GM23338 (cell line): ENCODE measurements at regions not wholly inside any gene's neighbourhood (a gene's known extent, or its start where the extent isn't known, plus 50 kb on each side); places are given as distances from the start of the nearest gene placed in this dataset.

Experiments
- EZH2 ChIP-seq: fragments of 200-600 bp; sonication (generic); IDR thresholded peaks from one replicate; pipeline ENCODE4 v1.8.0; 2017; ENCODE audit warnings: antibody characterized with exemption, mild to moderate bottlenecking, low read depth; ENCODE audit not compliant: unreplicated experiment
- EZH2phosphoT487 ChIP-seq: fragments of 200-600 bp; sonication (generic); IDR thresholded peaks from one replicate; pipeline ENCODE4 v1.8.1; 2018; ENCODE audit warnings: antibody characterized with exemption; ENCODE audit not compliant: unreplicated experiment
- JUNB ChIP-seq: IDR thresholded peaks from one replicate; pipeline ENCODE4 v1.6.1; 2016; ENCODE audit warnings: antibody characterized with exemption; ENCODE audit not compliant: unreplicated experiment
- POLR2AphosphoS5 ChIP-seq: IDR thresholded peaks from 2 replicates; pipeline ENCODE4 v1.6.1; 2016; ENCODE audit warnings: antibody characterized with exemption, low read depth
- STAT1 ChIP-seq: IDR thresholded peaks from one replicate; pipeline ENCODE4 v1.6.1; 2016; ENCODE audit warnings: antibody characterized with exemption; ENCODE audit not compliant: unreplicated experiment
- TF ChIP-seq, protein P1 (sequence below): IDR thresholded peaks from one replicate; pipeline ENCODE4 v1.6.1; 2018; ENCODE audit warnings: antibody characterized with exemption; ENCODE audit not compliant: unreplicated experiment
- TF ChIP-seq, protein P2 (sequence below), 2 experiments: fragments of 200-600 bp in 1 of 2; sonication (generic) in 1 of 2; conservative IDR thresholded peaks; 2 replicates each; pipeline versions ENCODE4 v1.5.1 to v1.6.1; 2016 to 2017; ENCODE audit warnings: antibody characterized with exemption in 2 of 2, low read depth in 2 of 2, mild to moderate bottlenecking in 2 of 2, moderate library complexity in 1 of 2
- TF ChIP-seq, protein P3 (sequence below): fragments of 250-450 bp; sonication (Bioruptor Pico); IDR thresholded peaks from 2 replicates; pipeline ENCODE4 v1.5.0; 2020; ENCODE audit warnings: mild to moderate bottlenecking, moderate library complexity

DNA sequence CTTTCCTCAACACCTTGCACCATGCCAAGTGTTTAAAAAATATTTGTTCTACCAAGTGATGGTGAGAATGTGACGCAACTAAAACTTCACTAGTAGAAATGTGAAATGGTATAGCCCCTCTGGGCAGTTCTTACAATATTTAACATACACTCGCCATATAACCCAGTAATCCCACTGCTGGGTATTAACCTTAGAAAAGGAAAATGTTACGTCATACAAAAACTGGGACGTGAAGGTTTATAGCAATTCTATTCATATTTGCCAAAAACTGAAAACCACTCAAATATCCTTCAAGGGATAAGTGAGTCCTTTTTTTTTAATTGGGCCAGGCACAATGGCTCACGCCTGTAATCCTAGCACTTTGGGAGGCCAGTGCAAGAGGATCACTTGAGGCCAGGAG lies 279.3 kb downstream of the SKIDA1 start:
- no peak for TF ChIP-seq EZH2
- TF ChIP-seq, protein P1, sequence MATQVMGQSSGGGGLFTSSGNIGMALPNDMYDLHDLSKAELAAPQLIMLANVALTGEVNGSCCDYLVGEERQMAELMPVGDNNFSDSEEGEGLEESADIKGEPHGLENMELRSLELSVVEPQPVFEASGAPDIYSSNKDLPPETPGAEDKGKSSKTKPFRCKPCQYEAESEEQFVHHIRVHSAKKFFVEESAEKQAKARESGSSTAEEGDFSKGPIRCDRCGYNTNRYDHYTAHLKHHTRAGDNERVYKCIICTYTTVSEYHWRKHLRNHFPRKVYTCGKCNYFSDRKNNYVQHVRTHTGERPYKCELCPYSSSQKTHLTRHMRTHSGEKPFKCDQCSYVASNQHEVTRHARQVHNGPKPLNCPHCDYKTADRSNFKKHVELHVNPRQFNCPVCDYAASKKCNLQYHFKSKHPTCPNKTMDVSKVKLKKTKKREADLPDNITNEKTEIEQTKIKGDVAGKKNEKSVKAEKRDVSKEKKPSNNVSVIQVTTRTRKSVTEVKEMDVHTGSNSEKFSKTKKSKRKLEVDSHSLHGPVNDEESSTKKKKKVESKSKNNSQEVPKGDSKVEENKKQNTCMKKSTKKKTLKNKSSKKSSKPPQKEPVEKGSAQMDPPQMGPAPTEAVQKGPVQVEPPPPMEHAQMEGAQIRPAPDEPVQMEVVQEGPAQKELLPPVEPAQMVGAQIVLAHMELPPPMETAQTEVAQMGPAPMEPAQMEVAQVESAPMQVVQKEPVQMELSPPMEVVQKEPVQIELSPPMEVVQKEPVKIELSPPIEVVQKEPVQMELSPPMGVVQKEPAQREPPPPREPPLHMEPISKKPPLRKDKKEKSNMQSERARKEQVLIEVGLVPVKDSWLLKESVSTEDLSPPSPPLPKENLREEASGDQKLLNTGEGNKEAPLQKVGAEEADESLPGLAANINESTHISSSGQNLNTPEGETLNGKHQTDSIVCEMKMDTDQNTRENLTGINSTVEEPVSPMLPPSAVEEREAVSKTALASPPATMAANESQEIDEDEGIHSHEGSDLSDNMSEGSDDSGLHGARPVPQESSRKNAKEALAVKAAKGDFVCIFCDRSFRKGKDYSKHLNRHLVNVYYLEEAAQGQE = no peak
- TF ChIP-seq, protein P2, sequence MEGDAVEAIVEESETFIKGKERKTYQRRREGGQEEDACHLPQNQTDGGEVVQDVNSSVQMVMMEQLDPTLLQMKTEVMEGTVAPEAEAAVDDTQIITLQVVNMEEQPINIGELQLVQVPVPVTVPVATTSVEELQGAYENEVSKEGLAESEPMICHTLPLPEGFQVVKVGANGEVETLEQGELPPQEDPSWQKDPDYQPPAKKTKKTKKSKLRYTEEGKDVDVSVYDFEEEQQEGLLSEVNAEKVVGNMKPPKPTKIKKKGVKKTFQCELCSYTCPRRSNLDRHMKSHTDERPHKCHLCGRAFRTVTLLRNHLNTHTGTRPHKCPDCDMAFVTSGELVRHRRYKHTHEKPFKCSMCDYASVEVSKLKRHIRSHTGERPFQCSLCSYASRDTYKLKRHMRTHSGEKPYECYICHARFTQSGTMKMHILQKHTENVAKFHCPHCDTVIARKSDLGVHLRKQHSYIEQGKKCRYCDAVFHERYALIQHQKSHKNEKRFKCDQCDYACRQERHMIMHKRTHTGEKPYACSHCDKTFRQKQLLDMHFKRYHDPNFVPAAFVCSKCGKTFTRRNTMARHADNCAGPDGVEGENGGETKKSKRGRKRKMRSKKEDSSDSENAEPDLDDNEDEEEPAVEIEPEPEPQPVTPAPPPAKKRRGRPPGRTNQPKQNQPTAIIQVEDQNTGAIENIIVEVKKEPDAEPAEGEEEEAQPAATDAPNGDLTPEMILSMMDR (conservative IDR thresholded peaks at IDR 0.05; ENCODE audit: low read depth in 2 of 2) = no peak
- no peak for TF ChIP-seq EZH2phosphoT487
- no peak for TF ChIP-seq POLR2AphosphoS5
- TF ChIP-seq, protein P3, sequence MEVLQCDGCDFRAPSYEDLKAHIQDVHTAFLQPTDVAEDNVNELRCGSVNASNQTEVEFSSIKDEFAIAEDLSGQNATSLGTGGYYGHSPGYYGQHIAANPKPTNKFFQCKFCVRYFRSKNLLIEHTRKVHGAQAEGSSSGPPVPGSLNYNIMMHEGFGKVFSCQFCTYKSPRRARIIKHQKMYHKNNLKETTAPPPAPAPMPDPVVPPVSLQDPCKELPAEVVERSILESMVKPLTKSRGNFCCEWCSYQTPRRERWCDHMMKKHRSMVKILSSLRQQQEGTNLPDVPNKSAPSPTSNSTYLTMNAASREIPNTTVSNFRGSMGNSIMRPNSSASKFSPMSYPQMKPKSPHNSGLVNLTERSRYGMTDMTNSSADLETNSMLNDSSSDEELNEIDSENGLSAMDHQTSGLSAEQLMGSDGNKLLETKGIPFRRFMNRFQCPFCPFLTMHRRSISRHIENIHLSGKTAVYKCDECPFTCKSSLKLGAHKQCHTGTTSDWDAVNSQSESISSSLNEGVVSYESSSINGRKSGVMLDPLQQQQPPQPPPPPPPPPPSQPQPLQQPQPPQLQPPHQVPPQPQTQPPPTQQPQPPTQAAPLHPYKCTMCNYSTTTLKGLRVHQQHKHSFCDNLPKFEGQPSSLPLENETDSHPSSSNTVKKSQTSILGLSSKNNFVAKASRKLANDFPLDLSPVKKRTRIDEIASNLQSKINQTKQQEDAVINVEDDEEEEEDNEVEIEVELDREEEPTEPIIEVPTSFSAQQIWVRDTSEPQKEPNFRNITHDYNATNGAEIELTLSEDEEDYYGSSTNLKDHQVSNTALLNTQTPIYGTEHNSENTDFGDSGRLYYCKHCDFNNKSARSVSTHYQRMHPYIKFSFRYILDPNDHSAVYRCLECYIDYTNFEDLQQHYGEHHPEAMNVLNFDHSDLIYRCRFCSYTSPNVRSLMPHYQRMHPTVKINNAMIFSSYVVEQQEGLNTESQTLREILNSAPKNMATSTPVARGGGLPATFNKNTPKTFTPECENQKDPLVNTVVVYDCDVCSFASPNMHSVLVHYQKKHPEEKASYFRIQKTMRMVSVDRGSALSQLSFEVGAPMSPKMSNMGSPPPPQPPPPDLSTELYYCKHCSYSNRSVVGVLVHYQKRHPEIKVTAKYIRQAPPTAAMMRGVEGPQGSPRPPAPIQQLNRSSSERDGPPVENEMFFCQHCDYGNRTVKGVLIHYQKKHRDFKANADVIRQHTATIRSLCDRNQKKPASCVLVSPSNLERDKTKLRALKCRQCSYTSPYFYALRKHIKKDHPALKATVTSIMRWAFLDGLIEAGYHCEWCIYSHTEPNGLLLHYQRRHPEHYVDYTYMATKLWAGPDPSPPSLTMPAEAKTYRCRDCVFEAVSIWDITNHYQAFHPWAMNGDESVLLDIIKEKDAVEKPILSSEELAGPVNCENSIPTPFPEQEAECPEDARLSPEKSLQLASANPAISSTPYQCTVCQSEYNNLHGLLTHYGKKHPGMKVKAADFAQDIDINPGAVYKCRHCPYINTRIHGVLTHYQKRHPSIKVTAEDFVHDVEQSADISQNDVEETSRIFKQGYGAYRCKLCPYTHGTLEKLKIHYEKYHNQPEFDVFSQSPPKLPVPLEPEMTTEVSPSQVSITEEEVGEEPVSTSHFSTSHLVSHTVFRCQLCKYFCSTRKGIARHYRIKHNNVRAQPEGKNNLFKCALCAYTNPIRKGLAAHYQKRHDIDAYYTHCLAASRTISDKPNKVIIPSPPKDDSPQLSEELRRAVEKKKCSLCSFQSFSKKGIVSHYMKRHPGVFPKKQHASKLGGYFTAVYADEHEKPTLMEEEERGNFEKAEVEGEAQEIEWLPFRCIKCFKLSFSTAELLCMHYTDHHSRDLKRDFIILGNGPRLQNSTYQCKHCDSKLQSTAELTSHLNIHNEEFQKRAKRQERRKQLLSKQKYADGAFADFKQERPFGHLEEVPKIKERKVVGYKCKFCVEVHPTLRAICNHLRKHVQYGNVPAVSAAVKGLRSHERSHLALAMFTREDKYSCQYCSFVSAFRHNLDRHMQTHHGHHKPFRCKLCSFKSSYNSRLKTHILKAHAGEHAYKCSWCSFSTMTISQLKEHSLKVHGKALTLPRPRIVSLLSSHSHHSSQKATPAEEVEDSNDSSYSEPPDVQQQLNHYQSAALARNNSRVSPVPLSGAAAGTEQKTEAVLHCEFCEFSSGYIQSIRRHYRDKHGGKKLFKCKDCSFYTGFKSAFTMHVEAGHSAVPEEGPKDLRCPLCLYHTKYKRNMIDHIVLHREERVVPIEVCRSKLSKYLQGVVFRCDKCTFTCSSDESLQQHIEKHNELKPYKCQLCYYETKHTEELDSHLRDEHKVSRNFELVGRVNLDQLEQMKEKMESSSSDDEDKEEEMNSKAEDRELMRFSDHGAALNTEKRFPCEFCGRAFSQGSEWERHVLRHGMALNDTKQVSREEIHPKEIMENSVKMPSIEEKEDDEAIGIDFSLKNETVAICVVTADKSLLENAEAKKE (CRISPR knock-in tag) = no peak
- no peak for TF ChIP-seq STAT1
- TF ChIP-seq JUNB = no peak
